Thyroid gland (tissue), 4 donors: ENCODE measurements at regions not wholly inside any gene's neighbourhood (a gene's known extent, or its start where the extent isn't known, plus 50 kb on each side); places are given as distances from the start of the nearest gene placed in this dataset.

Experiments
- POLR2A ChIP-seq, 2 donors: fragments of 450-650 bp; IDR thresholded peaks; one replicate each; pipeline ENCODE4 v1.6.1; 2017; ENCODE audit warnings: antibody characterized with exemption in 2 of 2, mild to moderate bottlenecking in 2 of 2, moderate library complexity in 1 of 2
- TF ChIP-seq, protein P1 (sequence below), 6 experiments: fragments of 200-600 bp in 3 of 6; fragments of 450-650 bp in 3 of 6; sonication (generic) in 3 of 6; IDR thresholded peaks; one replicate each; pipeline ENCODE4 v1.5.1; 2016 to 2019; ENCODE audit warnings: antibody characterized with exemption in 6 of 6, mild to moderate bottlenecking in 2 of 6, inconsistent platforms in 1 of 6, moderate library complexity in 1 of 6

DNA sequence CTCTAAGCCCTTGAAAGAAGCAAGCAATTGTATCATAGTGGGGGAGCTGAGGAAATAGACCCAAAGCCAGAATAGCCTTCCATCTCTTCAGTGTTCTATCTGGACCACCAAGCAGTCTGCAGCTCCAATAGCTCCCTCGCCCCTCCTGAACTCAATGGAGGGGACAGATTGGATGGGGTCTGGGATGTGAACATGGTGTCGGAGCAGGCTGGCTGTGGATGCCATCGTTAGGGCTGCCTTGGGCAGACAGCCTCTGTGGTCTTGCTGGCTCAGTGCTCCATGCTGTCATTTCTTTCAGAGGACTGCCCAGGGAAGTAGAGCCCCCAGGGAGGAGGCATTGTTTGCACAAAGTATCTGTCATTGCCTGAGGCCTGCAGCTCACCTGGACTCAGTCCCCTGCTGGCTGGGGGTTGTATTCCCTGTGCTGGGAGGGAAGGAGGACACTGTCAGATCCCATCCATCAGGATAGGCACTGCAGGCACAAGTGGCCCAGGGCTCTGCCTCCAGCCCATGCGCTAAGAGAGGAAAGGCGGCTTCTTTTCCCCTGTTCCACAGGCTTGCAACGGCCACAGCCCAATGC is 537.7 kb downstream of the BUD13 start:
- TF ChIP-seq POLR2A (IDR thresholded peaks at IDR 0.05), result no peak
- TF ChIP-seq, protein P1, sequence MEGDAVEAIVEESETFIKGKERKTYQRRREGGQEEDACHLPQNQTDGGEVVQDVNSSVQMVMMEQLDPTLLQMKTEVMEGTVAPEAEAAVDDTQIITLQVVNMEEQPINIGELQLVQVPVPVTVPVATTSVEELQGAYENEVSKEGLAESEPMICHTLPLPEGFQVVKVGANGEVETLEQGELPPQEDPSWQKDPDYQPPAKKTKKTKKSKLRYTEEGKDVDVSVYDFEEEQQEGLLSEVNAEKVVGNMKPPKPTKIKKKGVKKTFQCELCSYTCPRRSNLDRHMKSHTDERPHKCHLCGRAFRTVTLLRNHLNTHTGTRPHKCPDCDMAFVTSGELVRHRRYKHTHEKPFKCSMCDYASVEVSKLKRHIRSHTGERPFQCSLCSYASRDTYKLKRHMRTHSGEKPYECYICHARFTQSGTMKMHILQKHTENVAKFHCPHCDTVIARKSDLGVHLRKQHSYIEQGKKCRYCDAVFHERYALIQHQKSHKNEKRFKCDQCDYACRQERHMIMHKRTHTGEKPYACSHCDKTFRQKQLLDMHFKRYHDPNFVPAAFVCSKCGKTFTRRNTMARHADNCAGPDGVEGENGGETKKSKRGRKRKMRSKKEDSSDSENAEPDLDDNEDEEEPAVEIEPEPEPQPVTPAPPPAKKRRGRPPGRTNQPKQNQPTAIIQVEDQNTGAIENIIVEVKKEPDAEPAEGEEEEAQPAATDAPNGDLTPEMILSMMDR (IDR thresholded peaks at IDR 0.05), result no peak
